GM12878 (cell line): ENCODE measurements at regions not wholly inside any gene's neighbourhood (a gene's known extent, or its start where the extent isn't known, plus 50 kb on each side); places are given as distances from the start of the nearest gene placed in this dataset.

Experiments
- ATAC-seq: fragments of 200-7000 bp; cut with Tn5 transposase; 3 replicates; pipeline ENCODE4 v1.9.1; 2020; ENCODE audit warnings: mild to moderate bottlenecking, moderate library complexity
- BruUV-seq: library from RNA; stranded (reverse); fragments of 400-500 nt; replicated peaks from 2 replicates; lab custom pipeline; 2021; lab: Mats Ljungman, UMichigan
- CTCF ChIA-PET: fragments of 300-600 bp; sonication (Branson Sonifier 250); formaldehyde crosslinking; extraction: SDS; loops from one replicate; lab custom pipeline; 2021; ENCODE audit warnings: inconsistent platforms; lab: Yijun Ruan, JAX
- POLR2A ChIA-PET: fragments of 350-600 bp; formaldehyde crosslinking; extraction: SDS; loops from one replicate; lab custom pipeline; 2021; ENCODE audit warnings: inconsistent platforms; lab: Charles Lee
- RAD21 ChIA-PET: fragments of 300-600 bp; sonication (Branson Sonifier 250); formaldehyde crosslinking; loops from one replicate; lab custom pipeline; 2023; ENCODE audit warnings: antibody characterized with exemption; ENCODE audit not compliant: unreplicated experiment; lab: Charles Lee
- SMC1A ChIA-PET: fragments of 300-600 bp; sonication (Branson Sonifier 250); formaldehyde crosslinking; loops from one replicate; lab custom pipeline; 2023; ENCODE audit not compliant: unreplicated experiment, uncharacterized antibody; lab: Charles Lee
- DNase-seq: peaks from one replicate; pipeline ENCODE4 v3.0.0-alpha.2; 2011; ENCODE audit warnings: low read depth, low spot score
- FAIRE-seq: peaks from 3 replicates; lab custom pipeline; 2011; peaks lifted over from hg19 to GRCh38; lab: Jason Lieb, UNC
- H2AFZ ChIP-seq: 2 replicates; pipeline ENCODE4 v1.6.0; 2011; ENCODE audit warnings: low read depth, low read length, control low read depth; ENCODE audit not compliant: control insufficient read depth
- H3K27ac ChIP-seq: 2 replicates; pipeline ENCODE4 v1.5.1; 2011; ENCODE audit warnings: control low read depth; ENCODE audit not compliant: control insufficient read depth, insufficient read depth
- H3K27me3 ChIP-seq, 2 experiments: replicated peaks in 1 of 2; 2 replicates each; pipeline versions ENCODE4 v1.6.0 to v1.6.1; 2011; ENCODE audit warnings: low read length in 1 of 2; ENCODE audit not compliant: control insufficient read depth in 2 of 2, insufficient read depth in 2 of 2
- H3K36me3 ChIP-seq, 2 experiments: 2 replicates each; pipeline ENCODE4 v1.5.1; 2011; ENCODE audit warnings: low read length in 1 of 2; ENCODE audit not compliant: control insufficient read depth in 2 of 2, insufficient read depth in 2 of 2
- H3K4me1 ChIP-seq: 2 replicates; pipeline ENCODE4 v1.6.1; 2011; ENCODE audit warnings: mild to moderate bottlenecking, low read length, moderate library complexity, mixed read lengths; ENCODE audit not compliant: control insufficient read depth, insufficient read depth
- H3K4me2 ChIP-seq: 2 replicates; pipeline ENCODE4 v1.6.0; 2011; ENCODE audit warnings: control low read depth; ENCODE audit not compliant: control insufficient read depth, insufficient read depth
- H3K4me3 ChIP-seq: fragments of 200-600 bp; sonication (generic); 2 replicates; pipeline ENCODE4 v1.5.1; 2016
- H3K79me2 ChIP-seq: 2 replicates; pipeline ENCODE4 v1.6.0; 2011; ENCODE audit warnings: low read length; ENCODE audit not compliant: control insufficient read depth, insufficient read depth
- H3K9ac ChIP-seq: 2 replicates; pipeline ENCODE4 v1.8.0; 2011; ENCODE audit warnings: low read length, control low read depth, mixed read lengths; ENCODE audit not compliant: control insufficient read depth, insufficient read depth
- H3K9me3 ChIP-seq: replicated peaks from 3 replicates; pipeline ENCODE4 v1.5.1; 2011; ENCODE audit warnings: mild to moderate bottlenecking, low read length; ENCODE audit not compliant: control insufficient read depth, insufficient read depth
- H4K20me1 ChIP-seq: 2 replicates; pipeline ENCODE4 v1.6.0; 2011; ENCODE audit not compliant: control insufficient read depth, insufficient read depth
- ATF2 ChIP-seq: IDR thresholded peaks from 2 replicates; pipeline ENCODE4 v1.6.1; 2012; ENCODE audit warnings: low read length, inconsistent platforms
- HDAC6 ChIP-seq: fragments of 200-600 bp; sonication (generic); IDR thresholded peaks from one replicate; pipeline ENCODE4 v1.8.0; 2017; ENCODE audit warnings: antibody characterized with exemption; ENCODE audit not compliant: unreplicated experiment
- HDGF ChIP-seq: fragments of 450-650 bp; IDR thresholded peaks from 2 replicates; pipeline ENCODE4 v1.6.1; 2016; ENCODE audit warnings: antibody characterized with exemption
- HSF1 ChIP-seq: fragments of 150-350 bp; IDR thresholded peaks from 2 replicates; pipeline ENCODE4 v1.6.1; 2014; ENCODE audit warnings: mild to moderate bottlenecking, low read depth, low read length
- KDM1A ChIP-seq: fragments of 200-600 bp; sonication (generic); IDR thresholded peaks from 2 replicates; pipeline ENCODE4 v1.6.1; 2016; ENCODE audit warnings: borderline replicate concordance
- NFIC ChIP-seq: IDR thresholded peaks from 2 replicates; pipeline ENCODE4 v1.6.1; 2012; ENCODE audit warnings: low read depth, mild to moderate bottlenecking, inconsistent platforms, low read length, moderate library complexity
- NKRF ChIP-seq: fragments of 450-650 bp; conservative IDR thresholded peaks from 2 replicates; pipeline ENCODE4 v1.6.1; 2017; ENCODE audit warnings: mild to moderate bottlenecking, moderate library complexity
- POLR2AphosphoS5 ChIP-seq: IDR thresholded peaks from 2 replicates; pipeline ENCODE4 v1.6.1; 2011; ENCODE audit warnings: mild to moderate bottlenecking, low read length, inconsistent platforms
- RELB ChIP-seq: fragments of 450-650 bp; IDR thresholded peaks from 2 replicates; pipeline ENCODE4 v1.6.1; 2017; ENCODE audit warnings: low read depth, mild to moderate bottlenecking, moderate library complexity
- TAF1 ChIP-seq: IDR thresholded peaks from 2 replicates; pipeline ENCODE4 v1.6.1; 2011; ENCODE audit warnings: mild to moderate bottlenecking, low read depth, low read length, borderline replicate concordance
- TARDBP ChIP-seq: IDR thresholded peaks from 2 replicates; pipeline ENCODE4 v1.6.1; 2016; ENCODE audit warnings: borderline replicate concordance
- TBL1XR1 ChIP-seq: IDR thresholded peaks from 2 replicates; pipeline ENCODE4 v1.6.1; 2012; ENCODE audit warnings: low read depth, low read length, improper control_type of control experiment
- TCF12 ChIP-seq: IDR thresholded peaks from 2 replicates; pipeline ENCODE4 v1.6.1; 2011; ENCODE audit warnings: low read depth, mild to moderate bottlenecking, low read length
- TCF3 ChIP-seq: IDR thresholded peaks from 2 replicates; pipeline ENCODE4 v1.6.1; 2012; ENCODE audit warnings: low read depth, mild to moderate bottlenecking, low read length, borderline replicate concordance; ENCODE audit not compliant: insufficient read depth
- WGBS: methylation state at CpG from one replicate; pipeline ENCODE4 v1.1.6; 2016; ENCODE audit warnings: low lambda C conversion rate; ENCODE audit not compliant: insufficient replicate concordance, insufficient coverage; ENCODE audit errors: missing lambda C conversion rate; 5-methylcytosine and 5-hydroxymethylcytosine counted together
- in situ Hi-C: fragments of 300-500 bp; cut with MboI; formaldehyde crosslinking; loops from 9 replicates; pipeline ENCODE4 v1.14.3; 2018; ENCODE audit warnings: mixed read lengths
- intact Hi-C: fragments of 100-400 bp; cut with micrococcal nuclease; formaldehyde crosslinking; loops from one replicate; pipeline ENCODE4 v1.14.2; 2022; ENCODE audit not compliant: unreplicated experiment

GRCh38 chr15:27599034-27599433 is 500.1 kb downstream of the OCA2 start (continued):
- no peak for TF ChIP-seq HSF1

GRCh38 chr15:27598251-27599009 is 500.7 kb downstream of the OCA2 start:
- no peak overlapping the region for H2AFZ ChIP-seq
- RAD21 ChIA-PET = no interaction called here
- H3K27me3 ChIP-seq = no peaks in the 10 kb centered on the region
- CTCF ChIA-PET = no interaction called here
- H3K79me2 ChIP-seq = no peaks in the 10 kb centered on the region
- no peaks in the 10 kb centered on the region; the same call in 2 of the 3 replicates for H3K9me3 ChIP-seq
- H4K20me1 ChIP-seq = no peaks in the 10 kb centered on the region
- SMC1A ChIA-PET = no interaction called here
- in situ Hi-C loops (no loop called here), intact Hi-C loops (no loop called here)
- DNase-seq (no peak), FAIRE-seq (no peak), ATAC-seq (no peak)
- no peak overlapping the region for H3K4me2 ChIP-seq
- no peaks in the 10 kb centered on the region for H3K36me3 ChIP-seq
- POLR2A ChIA-PET = no interaction called here
- BruUV-seq = no TSS peak
- WGBS = 7% methylated on average over 10 of the region's 10 CpGs
- H3K4me3 ChIP-seq = no peak overlapping the region
- no peak overlapping the region for H3K27ac ChIP-seq
- no peak overlapping the region for H3K9ac ChIP-seq
- no peaks in the 10 kb centered on the region for H3K4me1 ChIP-seq
- TF ChIP-seq HSF1 = no peak
- no peak for TF ChIP-seq ATF2
- TF ChIP-seq TAF1 = no peak
- no peak for TF ChIP-seq NFIC
- no peak for TF ChIP-seq TBL1XR1
- no peak for TF ChIP-seq HDAC6
- TF ChIP-seq TCF12 = no peak
- TF ChIP-seq NKRF = no peak
- no peak for TF ChIP-seq TCF3
- TF ChIP-seq KDM1A = no peak
- TF ChIP-seq RELB = no peak
- TF ChIP-seq TARDBP = no peak
- TF ChIP-seq POLR2AphosphoS5 = no peak
- no peak for TF ChIP-seq HDGF
